ENCODE measurements at regions not wholly inside any gene's neighbourhood (a gene's known extent, or its start where the extent isn't known, plus 50 kb on each side); places are given as distances from the start of the nearest gene placed in this dataset.

- intact Hi-C loops (cut with micrococcal nuclease), result no loop called here
- ChIA-PET POLR2A (no interaction called here), CTCF (no interaction called here)
- Mint-ChIP-seq H3K9me3 (no peaks in the 10 kb centered on the region), H3K36me3 (ENCODE audit: low read depth) (no peaks in the 10 kb centered on the region), H3K27ac (no peak overlapping the region), H3K27me3 (no peaks in the 10 kb centered on the region), H3K4me3 (no peak overlapping the region), H3K4me1 (no peaks in the 10 kb centered on the region)
- ATAC-seq (ENCODE audit: low read depth), result no peak
- TF ChIP-seq CTCF (IDR thresholded peaks at IDR 0.05), result no peak
- no peak for DNase-seq
Observed at GRCh38 chr2:145626301-145626700, 1106.4 kb upstream of the ZEB2 start.

- H3K9me3 Mint-ChIP-seq, result no peaks in the 10 kb centered on the region
- no peak overlapping the region for H3K4me3 Mint-ChIP-seq
- TF ChIP-seq CTCF (IDR thresholded peaks at IDR 0.05), result no peak
- ATAC-seq (ENCODE audit: low read depth), result no peak
- H3K27me3 Mint-ChIP-seq, result no peaks in the 10 kb centered on the region
- no peaks in the 10 kb centered on the region for H3K36me3 Mint-ChIP-seq (ENCODE audit: low read depth)
- DNase-seq, result no peak
- no peaks in the 10 kb centered on the region for H3K4me1 Mint-ChIP-seq
- POLR2A ChIA-PET, result no interaction called here
- intact Hi-C loops (cut with micrococcal nuclease), result no loop called here
- CTCF ChIA-PET, result no interaction called here
- H3K27ac Mint-ChIP-seq, result no peak overlapping the region
Observed at GRCh38 chr2:145625111-145625510, 1105.2 kb upstream of the ZEB2 start.

GRCh38 chr2:145623136-145623535 is 1103.2 kb upstream of the ZEB2 start:
- POLR2A ChIA-PET, result no interaction called here
- intact Hi-C loops (cut with micrococcal nuclease), result no loop called here
- ATAC-seq (ENCODE audit: low read depth), result no peak
- H3K36me3 Mint-ChIP-seq (ENCODE audit: low read depth), result no peaks in the 10 kb centered on the region
- no peak overlapping the region for H3K4me3 Mint-ChIP-seq
- CTCF ChIA-PET, result no interaction called here
- no peaks in the 10 kb centered on the region for H3K27me3 Mint-ChIP-seq
- no peak for DNase-seq
- H3K4me1 Mint-ChIP-seq, result no peaks in the 10 kb centered on the region
- TF ChIP-seq CTCF (IDR thresholded peaks at IDR 0.05), result no peak
- H3K9me3 Mint-ChIP-seq, result no peaks in the 10 kb centered on the region
- no peak overlapping the region for H3K27ac Mint-ChIP-seq

- no peak for DNase-seq
- intact Hi-C loops (cut with micrococcal nuclease), result no loop called here
- H3K27ac Mint-ChIP-seq, result no peak overlapping the region
- ATAC-seq (ENCODE audit: low read depth), result no peak
- no peak for TF ChIP-seq CTCF (IDR thresholded peaks at IDR 0.05)
- H3K27me3 Mint-ChIP-seq, result no peaks in the 10 kb centered on the region
- POLR2A ChIA-PET, result no interaction called here
- H3K36me3 Mint-ChIP-seq (ENCODE audit: low read depth), result no peaks in the 10 kb centered on the region
- H3K9me3 Mint-ChIP-seq, result no peaks in the 10 kb centered on the region
- H3K4me1 Mint-ChIP-seq, result no peaks in the 10 kb centered on the region
- no peak overlapping the region for H3K4me3 Mint-ChIP-seq
- CTCF ChIA-PET, result no interaction called here
Observed at GRCh38 chr2:145622285-145622684, 1102.4 kb upstream of the ZEB2 start.

GRCh38 chr2:145617906-145618305 is 1098.0 kb upstream of the ZEB2 start:
- CTCF ChIA-PET, result no interaction called here
- no peak overlapping the region for H3K4me3 Mint-ChIP-seq
- POLR2A ChIA-PET, result no interaction called here
- TF ChIP-seq CTCF (IDR thresholded peaks at IDR 0.05), result no peak
- H3K4me1 Mint-ChIP-seq, result no peaks in the 10 kb centered on the region
- intact Hi-C loops (cut with micrococcal nuclease), result loop anchor here (2.0 kb wide), 1 partner anchor 15 kb away; no protein-coding TSS in a partner anchor
- H3K36me3 Mint-ChIP-seq (ENCODE audit: low read depth), result no peaks in the 10 kb centered on the region
- no peaks in the 10 kb centered on the region for H3K27me3 Mint-ChIP-seq
- H3K9me3 Mint-ChIP-seq, result no peaks in the 10 kb centered on the region
- no peak for ATAC-seq (ENCODE audit: low read depth)
- DNase-seq, result no peak
- no peak overlapping the region for H3K27ac Mint-ChIP-seq
